ENCODE measurements at regions not wholly inside any gene's neighbourhood (a gene's known extent, or its start where the extent isn't known, plus 50 kb on each side); places are given as distances from the start of the nearest gene placed in this dataset.
A peak's percentile ranks its signal among the peaks of the same experiment; 100 is the strongest.

GRCh38 chr16:73306901-73307413 is 259.0 kb upstream of the ZFHX3 start (continued):
- TF ChIP-seq, protein P1, sequence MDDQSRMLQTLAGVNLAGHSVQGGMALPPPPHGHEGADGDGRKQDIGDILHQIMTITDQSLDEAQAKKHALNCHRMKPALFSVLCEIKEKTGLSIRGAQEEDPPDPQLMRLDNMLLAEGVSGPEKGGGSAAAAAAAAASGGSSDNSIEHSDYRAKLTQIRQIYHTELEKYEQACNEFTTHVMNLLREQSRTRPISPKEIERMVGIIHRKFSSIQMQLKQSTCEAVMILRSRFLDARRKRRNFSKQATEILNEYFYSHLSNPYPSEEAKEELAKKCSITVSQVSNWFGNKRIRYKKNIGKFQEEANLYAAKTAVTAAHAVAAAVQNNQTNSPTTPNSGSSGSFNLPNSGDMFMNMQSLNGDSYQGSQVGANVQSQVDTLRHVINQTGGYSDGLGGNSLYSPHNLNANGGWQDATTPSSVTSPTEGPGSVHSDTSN (IDR thresholded peaks at IDR 0.05; ENCODE audit: insufficient replicate concordance, low read depth, low read length): peak; percentile 77
- TF ChIP-seq TCF3 (IDR thresholded peaks at IDR 0.05; ENCODE audit: borderline replicate concordance, insufficient read depth, low read depth, low read length) (no peak), EZH2 (IDR thresholded peaks at IDR 0.05; ENCODE audit: borderline replicate concordance, control insufficient read depth, low read depth, low read length) (no peak), RUNX3 (IDR thresholded peaks at IDR 0.05; ENCODE audit: low read length) (0 out of 2 replicates have a peak, but pooled peaks have one; percentile 7)
- TF ChIP-seq, protein P2, sequence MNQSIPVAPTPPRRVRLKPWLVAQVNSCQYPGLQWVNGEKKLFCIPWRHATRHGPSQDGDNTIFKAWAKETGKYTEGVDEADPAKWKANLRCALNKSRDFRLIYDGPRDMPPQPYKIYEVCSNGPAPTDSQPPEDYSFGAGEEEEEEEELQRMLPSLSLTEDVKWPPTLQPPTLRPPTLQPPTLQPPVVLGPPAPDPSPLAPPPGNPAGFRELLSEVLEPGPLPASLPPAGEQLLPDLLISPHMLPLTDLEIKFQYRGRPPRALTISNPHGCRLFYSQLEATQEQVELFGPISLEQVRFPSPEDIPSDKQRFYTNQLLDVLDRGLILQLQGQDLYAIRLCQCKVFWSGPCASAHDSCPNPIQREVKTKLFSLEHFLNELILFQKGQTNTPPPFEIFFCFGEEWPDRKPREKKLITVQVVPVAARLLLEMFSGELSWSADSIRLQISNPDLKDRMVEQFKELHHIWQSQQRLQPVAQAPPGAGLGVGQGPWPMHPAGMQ (IDR thresholded peaks at IDR 0.05; ENCODE audit: borderline replicate concordance): no peak

- no peak overlapping the region for H3K27ac ChIP-seq (ENCODE audit: control insufficient read depth, insufficient read depth)
- TF ChIP-seq POLR2A (IDR thresholded peaks at IDR 0.05; ENCODE audit: low read depth, low read length): no peak
- TF ChIP-seq RCOR1 (conservative IDR thresholded peaks at IDR 0.05; ENCODE audit: low read depth, low read length): no peak
- TF ChIP-seq HDAC6 (IDR thresholded peaks at IDR 0.05; ENCODE audit: unreplicated experiment): no peak
- no peak for TF ChIP-seq SMAD1 (IDR thresholded peaks at IDR 0.05; ENCODE audit: low read depth, partially characterized antibody)
- no peak for TF ChIP-seq NKRF (conservative IDR thresholded peaks at IDR 0.05)
- TF ChIP-seq NR2C1 (IDR thresholded peaks at IDR 0.05): no peak
- BruUV-seq (replicated peaks): no TSS peak
- peaks cover 7% of the 10 kb centered on the region; the same call in 1 of the 2 replicates for H3K4me1 ChIP-seq (ENCODE audit: control insufficient read depth, insufficient read depth, low read length)
- H3K36me3 ChIP-seq (ENCODE audit: control insufficient read depth in 2 of 2, insufficient read depth in 2 of 2, low read length in 1 of 2): no peaks in the 10 kb centered on the region
- ChIA-PET RAD21 (ENCODE audit: unreplicated experiment) (no interaction called here), SMC1A (ENCODE audit: uncharacterized antibody, unreplicated experiment) (no interaction called here), CTCF (interaction anchor here (0.6 kb wide), 1 partner anchor 756 kb away, joined by 3 read pairs; no protein-coding TSS in a partner anchor), POLR2A (no interaction called here)
- no peak overlapping the region for H3K9ac ChIP-seq (ENCODE audit: control insufficient read depth, insufficient read depth, low read length)
- no peak overlapping the region for H2AFZ ChIP-seq (ENCODE audit: control insufficient read depth, low read depth, low read length)
- ATAC-seq (no peak), DNase-seq (ENCODE audit: low read depth, low spot score) (no peak), FAIRE-seq (no peak)
- 68% methylated on average over 14 of the region's 14 CpGs for WGBS (ENCODE audit: insufficient coverage, insufficient replicate concordance, low lambda C conversion rate, missing lambda C conversion rate)
- no peaks in the 10 kb centered on the region for H4K20me1 ChIP-seq (ENCODE audit: control insufficient read depth, insufficient read depth)
- no peaks in the 10 kb centered on the region for H3K27me3 ChIP-seq (replicated peaks in 1 of 2; ENCODE audit: control insufficient read depth in 2 of 2, insufficient read depth in 2 of 2, low read length in 1 of 2)
- intact Hi-C loops (cut with micrococcal nuclease; ENCODE audit: unreplicated experiment) (no loop called here), in situ Hi-C loops (cut with MboI) (no loop called here)
- no peaks in the 10 kb centered on the region for H3K79me2 ChIP-seq (ENCODE audit: control insufficient read depth, insufficient read depth, low read length)
- H3K9me3 ChIP-seq (replicated peaks; ENCODE audit: control insufficient read depth, insufficient read depth, low read length): no peaks in the 10 kb centered on the region
- no peak overlapping the region for H3K4me2 ChIP-seq (ENCODE audit: control insufficient read depth, insufficient read depth)
- H3K4me3 ChIP-seq: no peak overlapping the region
These were observed 256.3 kb upstream of the ZFHX3 start for GRCh38 chr16:73304008-73304774.
